ENCODE measurements at regions not wholly inside any gene's neighbourhood (a gene's known extent, or its start where the extent isn't known, plus 50 kb on each side); places are given as distances from the start of the nearest gene placed in this dataset.

- no peaks in the 10 kb centered on the region for H3K4me1 ChIP-seq (ENCODE audit: control insufficient read depth, insufficient read depth, low read length)
- no peak overlapping the region for H3K9ac ChIP-seq (ENCODE audit: low read depth, low read length)
- H2BK20ac ChIP-seq (ENCODE audit: low read depth, low read length), result no peak overlapping the region
- in situ Hi-C loops (cut with MboI; ENCODE audit: low sequenced_read_pairs) (no loop called here), dilution Hi-C loops (cut with HindIII; ENCODE audit: low sequenced_read_pairs, unreplicated experiment) (no loop called here), intact Hi-C loops (cut with micrococcal nuclease) (no loop called here)
- H3K4ac ChIP-seq (ENCODE audit: low read depth, low read length), result no peak overlapping the region
- ATAC-seq (ENCODE audit: low read depth), result no peak
- no peak overlapping the region for H2AK5ac ChIP-seq (ENCODE audit: low read depth, low read length)
- CTCF ChIA-PET, result no interaction called here
- no peak overlapping the region for H3K18ac ChIP-seq (ENCODE audit: low read depth, low read length)
- no TSS peak for BruUV-seq (replicated peaks)
- no peak overlapping the region for H3K4me2 ChIP-seq (ENCODE audit: low read depth, low read length)
- no peak overlapping the region for H3K4me3 ChIP-seq (ENCODE audit: insufficient read depth, low read depth, low read length)
- H3K14ac ChIP-seq (replicated peaks; ENCODE audit: low read depth, low read length), result no peak overlapping the region
- H2BK15ac ChIP-seq (ENCODE audit: low read depth, low read length), result no peak overlapping the region
- no peak overlapping the region for H3K27ac ChIP-seq (ENCODE audit: insufficient read depth, low read length)
- H4K20me1 ChIP-seq (ENCODE audit: insufficient read depth, low read length), result no peaks in the 10 kb centered on the region
- no peak overlapping the region for H2AK9ac ChIP-seq (replicated peaks; ENCODE audit: low read depth, low read length, poor library complexity)
- H3K23ac ChIP-seq (ENCODE audit: low read depth, low read length), result no peak overlapping the region
- H3K9me1 ChIP-seq (ENCODE audit: insufficient read depth, low read length), result no peaks in the 10 kb centered on the region
- no peak overlapping the region for H2BK120ac ChIP-seq (ENCODE audit: low read depth, low read length)
- H4K91ac ChIP-seq (ENCODE audit: insufficient read depth, low read depth, low read length), result no peak overlapping the region
- TF ChIP-seq CTCF (conservative IDR thresholded peaks at IDR 0.05; ENCODE audit: low read depth, low read length) (no peak), RAD21 (IDR thresholded peaks at IDR 0.05; ENCODE audit: low read length) (no peak), BHLHE40 (IDR thresholded peaks at IDR 0.05; ENCODE audit: low read depth, low read length) (no peak), CEBPB (IDR thresholded peaks at IDR 0.05; ENCODE audit: low read depth, low read length) (no peak), FOS (IDR thresholded peaks at IDR 0.05; ENCODE audit: low read depth, low read length) (no peak), MAZ (IDR thresholded peaks at IDR 0.05; ENCODE audit: borderline replicate concordance, low read depth, low read length) (no peak), NFE2L2 (IDR thresholded peaks at IDR 0.05; ENCODE audit: low read depth, low read length) (no peak), USF2 (IDR thresholded peaks at IDR 0.05; ENCODE audit: low read depth, low read length) (no peak), SMC3 (IDR thresholded peaks at IDR 0.05; ENCODE audit: low read depth, low read length) (no peak), RCOR1 (IDR thresholded peaks at IDR 0.05; ENCODE audit: insufficient replicate concordance, low read length) (no peak), MAFK (IDR thresholded peaks at IDR 0.05; ENCODE audit: low read depth, low read length) (no peak)
- TF ChIP-seq, protein P1, sequence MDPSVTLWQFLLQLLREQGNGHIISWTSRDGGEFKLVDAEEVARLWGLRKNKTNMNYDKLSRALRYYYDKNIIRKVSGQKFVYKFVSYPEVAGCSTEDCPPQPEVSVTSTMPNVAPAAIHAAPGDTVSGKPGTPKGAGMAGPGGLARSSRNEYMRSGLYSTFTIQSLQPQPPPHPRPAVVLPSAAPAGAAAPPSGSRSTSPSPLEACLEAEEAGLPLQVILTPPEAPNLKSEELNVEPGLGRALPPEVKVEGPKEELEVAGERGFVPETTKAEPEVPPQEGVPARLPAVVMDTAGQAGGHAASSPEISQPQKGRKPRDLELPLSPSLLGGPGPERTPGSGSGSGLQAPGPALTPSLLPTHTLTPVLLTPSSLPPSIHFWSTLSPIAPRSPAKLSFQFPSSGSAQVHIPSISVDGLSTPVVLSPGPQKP (IDR thresholded peaks at IDR 0.05; ENCODE audit: borderline replicate concordance, low read depth, low read length), result no peak
- no peak overlapping the region for H2BK5ac ChIP-seq (ENCODE audit: low read depth, low read length, poor library complexity, severe bottlenecking)
- H4K8ac ChIP-seq (ENCODE audit: low read depth in 2 of 2, low read length in 2 of 2), result no peak overlapping the region
- no peak overlapping the region for H3K56ac ChIP-seq (ENCODE audit: extremely low read depth, insufficient read depth, low read length)
- 0% methylated on average over 1 of the region's 4 CpGs; no CpG with 5 or more reads in 1 of the 2 experiments for WGBS, 2 experiments (ENCODE audit: extremely low coverage in 2 of 2, insufficient read length in 1 of 2)
- H3K27me3 ChIP-seq (ENCODE audit: control insufficient read depth, insufficient read depth, low read length), result no peaks in the 10 kb centered on the region; the same call in 1 of the 2 replicates
- H4K5ac ChIP-seq (ENCODE audit: low read depth, low read length), result no peak overlapping the region
- H3K79me1 ChIP-seq (ENCODE audit: low read depth in 1 of 2, low read length in 2 of 2), result no peaks in the 10 kb centered on the region
- H3K9me3 ChIP-seq (ENCODE audit: control insufficient read depth, insufficient read depth, low read length), result no peaks in the 10 kb centered on the region
- no peak for DNase-seq
- no peaks in the 10 kb centered on the region for H3K36me3 ChIP-seq (ENCODE audit: control insufficient read depth, insufficient read depth, low read length)
- POLR2A ChIA-PET (ENCODE audit: unreplicated experiment), result no interaction called here
- no peak overlapping the region for H2AFZ ChIP-seq (replicated peaks; ENCODE audit: low read length, poor library complexity)
Measured at GRCh38 chr10:109474812-109475211, 448.5 kb downstream of the XPNPEP1 start.

All from IMR-90 (cell line).